Suppressor macrophage treated with lipopolysaccharide for 1 hour (primary cell): ENCODE measurements at regions not wholly inside any gene's neighbourhood (a gene's known extent, or its start where the extent isn't known, plus 50 kb on each side); places are given as distances from the start of the nearest gene placed in this dataset.

Source experiments
- DNase-seq, 3 donors: peaks; one replicate each; pipeline ENCODE4 v3.0.0-alpha.2; 2020 to 2022

DNA sequence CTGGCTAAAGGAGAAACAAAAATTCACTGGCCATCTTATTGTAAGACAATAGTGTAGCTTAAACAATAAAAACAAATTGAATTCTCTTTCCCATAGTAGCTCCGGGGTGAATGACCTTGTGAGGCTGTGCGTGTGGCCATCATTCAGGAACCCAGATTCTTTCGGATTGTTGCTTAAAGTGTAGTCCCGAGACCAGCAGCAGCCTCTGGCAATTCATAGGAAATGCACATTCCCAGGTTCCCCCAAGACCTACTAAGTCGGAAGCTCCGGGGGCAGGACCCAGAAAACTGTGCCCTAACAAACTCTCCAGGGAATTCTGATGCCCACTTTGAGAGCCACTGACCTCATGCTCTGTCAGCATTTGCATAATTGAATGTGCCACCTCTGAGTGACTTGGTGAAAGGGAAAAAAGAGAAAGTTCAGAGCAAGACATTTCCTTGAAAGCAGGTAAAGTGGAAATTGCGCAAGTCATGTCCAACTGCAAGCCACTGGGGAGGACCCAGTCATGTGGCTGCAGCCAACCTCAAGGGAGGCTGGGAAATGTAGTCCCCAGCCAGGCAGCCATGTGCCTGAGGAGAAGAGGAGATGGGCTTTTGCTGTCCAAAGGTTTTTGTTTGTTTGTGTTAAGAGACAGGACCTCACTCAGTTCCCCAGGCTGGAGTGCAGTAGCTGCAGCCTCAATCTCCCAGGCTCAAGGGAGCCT, 50.7 kb upstream of the PNMA8B start:
- DNase-seq = peak in 2 of 3 donors; percentile 25 to 51

DNA sequence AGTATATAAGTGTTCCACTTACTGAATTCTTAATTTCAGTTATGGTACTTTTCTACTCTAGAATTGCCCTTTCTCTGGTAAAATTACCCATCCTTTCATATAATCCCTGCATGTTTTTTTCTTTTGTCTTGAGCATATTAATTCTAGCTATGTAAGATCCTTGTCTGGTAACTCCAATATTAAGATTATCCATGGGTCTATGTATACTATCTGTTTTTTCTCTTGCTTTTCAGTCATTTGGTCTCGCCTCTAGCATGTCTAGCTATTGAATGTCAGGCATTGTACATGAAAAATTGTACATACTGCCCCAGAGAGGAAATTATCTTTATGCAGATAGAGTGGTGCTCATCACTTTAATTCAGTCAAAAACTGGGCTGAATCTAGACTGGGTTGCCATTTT, 50.4 kb upstream of the CALM3 start:
- no peak for DNase-seq

DNA sequence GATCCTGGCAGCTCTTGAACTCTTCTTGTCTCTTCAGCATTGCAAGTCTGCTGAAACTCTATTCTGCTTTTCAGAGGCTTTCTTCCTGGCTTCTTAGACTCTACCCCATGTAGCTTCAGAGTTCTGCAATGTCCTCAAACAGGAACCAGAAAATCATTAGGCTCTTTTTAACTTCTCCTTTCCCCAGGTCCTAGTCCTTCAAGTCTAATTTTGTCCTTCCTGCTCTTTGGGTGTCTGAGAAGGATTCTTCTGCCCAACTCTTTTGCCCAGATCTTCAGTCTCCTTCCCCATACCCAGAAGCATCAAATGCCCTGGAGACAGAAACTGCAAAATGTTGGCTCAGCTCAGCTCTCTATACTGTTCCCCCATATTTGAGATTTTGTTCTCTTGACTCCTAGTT, 50.0 kb upstream of the CALM3 start:
- peak; percentile 53 to 73 (median 66) for DNase-seq
